HCT116 (cell line): ENCODE measurements at regions not wholly inside any gene's neighbourhood (a gene's known extent, or its start where the extent isn't known, plus 50 kb on each side); places are given as distances from the start of the nearest gene placed in this dataset.

ENCODE experiments used
- EGR1 ChIP-seq: IDR thresholded peaks from 2 replicates; pipeline ENCODE4 v1.6.1; 2012; ENCODE audit warnings: low read depth
- JUND ChIP-seq: IDR thresholded peaks from 2 replicates; pipeline ENCODE4 v1.6.1; 2012
- POLR2AphosphoS5 ChIP-seq: IDR thresholded peaks from 2 replicates; pipeline ENCODE4 v1.6.1; 2011; ENCODE audit warnings: mild to moderate bottlenecking, low read depth, low read length, moderate library complexity
- RAD21 ChIP-seq: IDR thresholded peaks from 2 replicates; pipeline ENCODE4 v1.6.1; 2012; ENCODE audit warnings: low read depth, mild to moderate bottlenecking
- SRF ChIP-seq: IDR thresholded peaks from 2 replicates; pipeline ENCODE4 v1.6.1; 2012; ENCODE audit warnings: low read depth
- YY1 ChIP-seq: IDR thresholded peaks from 2 replicates; pipeline ENCODE4 v1.6.1; 2011; ENCODE audit warnings: low read length, low read depth, moderate library complexity, mild to moderate bottlenecking; ENCODE audit not compliant: insufficient replicate concordance; ENCODE audit errors: extremely low read depth
- ZBTB33 ChIP-seq: IDR thresholded peaks from 2 replicates; pipeline ENCODE4 v1.6.1; 2011; ENCODE audit warnings: mild to moderate bottlenecking, low read length, moderate library complexity; ENCODE audit not compliant: insufficient replicate concordance; ENCODE audit errors: extremely low read depth
- ZFX ChIP-seq: fragments of 450-650 bp; IDR thresholded peaks from 2 replicates; pipeline ENCODE4 v1.6.1; 2017
- ZNF274 ChIP-seq: fragments of 200-500 bp; sonication (Bioruptor generic); IDR thresholded peaks from 2 replicates; pipeline ENCODE4 v1.6.1; 2014; ENCODE audit warnings: mild to moderate bottlenecking, low read depth, low read length, inconsistent platforms

GRCh38 chr15:33244471-33244870 is 50.0 kb upstream of the FMN1 start (continued):
- TF ChIP-seq ZBTB33 = no peak
- TF ChIP-seq POLR2AphosphoS5 = no peak
- TF ChIP-seq RAD21 = no peak
- no peak for TF ChIP-seq ZFX
- TF ChIP-seq SRF = no peak
- no peak for TF ChIP-seq EGR1
- no peak for TF ChIP-seq YY1
- no peak for TF ChIP-seq JUND
- TF ChIP-seq ZNF274 = no peak
